ENCODE measurements at regions not wholly inside any gene's neighbourhood (a gene's known extent, or its start where the extent isn't known, plus 50 kb on each side); places are given as distances from the start of the nearest gene placed in this dataset.
"Not testable (repeated sequence)": the region's sequence is repeated elsewhere in the genome, so short reads cannot be mapped to it uniquely, and the experiment has no call there.

DNA sequence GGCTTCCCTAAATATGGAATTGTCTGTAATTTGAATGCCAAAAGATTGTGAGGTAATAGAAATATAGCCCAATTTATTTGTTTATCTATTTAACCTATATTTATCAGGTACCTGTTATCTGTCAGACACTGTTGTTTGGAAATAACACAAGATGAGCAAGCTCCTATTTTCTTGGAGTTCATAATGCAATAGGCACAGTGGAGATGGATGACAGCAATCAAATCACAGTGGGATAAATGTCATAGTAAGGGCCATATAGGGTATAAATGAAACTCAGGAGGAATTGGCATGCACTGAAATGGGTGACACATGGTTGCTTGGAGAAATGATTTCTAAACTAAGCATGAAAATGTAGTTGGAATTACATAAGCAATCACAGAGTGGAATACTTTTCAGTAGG, 761.8 kb upstream of the MBL2 start:
- DNase-seq (ENCODE audit: low read depth): no peak

DNA sequence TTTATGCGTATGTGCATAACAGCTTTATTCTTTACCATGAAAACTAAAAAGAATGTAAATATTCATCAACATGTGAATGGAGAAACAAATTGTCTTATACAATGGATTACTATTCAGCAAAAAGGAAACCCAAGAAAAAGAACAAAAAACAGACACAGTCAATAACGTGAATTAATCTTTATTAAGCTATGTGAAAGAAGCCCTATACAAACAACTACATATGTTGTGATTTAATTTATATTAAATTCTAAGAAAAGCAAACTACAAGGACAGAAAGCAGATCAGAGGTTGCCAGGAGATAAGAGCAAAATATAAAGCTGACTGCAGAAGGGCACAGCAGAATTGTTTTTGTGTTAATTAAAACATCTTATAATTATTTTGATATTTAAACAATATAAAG, 756.4 kb upstream of the MBL2 start:
- DNase-seq (ENCODE audit: low read depth): no peak

DNA sequence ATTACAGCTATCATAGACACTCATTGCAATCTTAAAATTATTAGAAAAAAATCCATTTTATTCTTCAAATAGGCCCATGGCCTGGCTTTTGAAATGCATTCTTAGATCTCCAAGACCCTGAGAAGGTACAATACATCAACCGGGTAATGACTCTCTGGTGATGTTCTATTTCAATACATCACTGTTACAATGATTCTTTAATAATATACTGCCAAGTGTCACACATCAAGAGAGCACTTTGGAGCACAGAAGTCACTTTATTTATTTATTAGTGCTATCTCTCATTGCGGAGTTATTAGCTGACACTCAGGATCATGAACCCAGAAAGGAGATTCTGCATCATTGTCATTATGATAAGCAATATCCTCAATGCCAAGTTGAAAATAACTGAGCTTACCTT, 748.5 kb upstream of the MBL2 start:
- DNase-seq (ENCODE audit: low read depth): no peak

DNA sequence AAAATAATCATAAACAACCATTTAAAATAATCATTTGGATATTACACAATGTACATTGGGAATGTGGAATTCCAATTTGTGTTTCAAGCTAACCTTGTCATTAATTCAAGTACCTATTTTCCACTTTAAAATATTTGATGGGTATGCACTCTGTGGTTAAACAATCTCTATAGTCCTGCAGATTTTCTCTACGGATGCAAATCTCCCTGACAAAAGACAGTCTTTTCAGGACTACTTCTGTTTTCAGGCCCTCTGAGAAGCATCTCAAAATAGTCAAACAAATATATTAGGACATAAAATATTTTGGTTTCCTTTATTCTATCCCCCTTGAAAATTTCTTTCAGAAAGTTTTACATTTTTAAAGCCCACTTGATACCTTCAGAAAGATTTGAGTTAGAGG, 735.6 kb upstream of the MBL2 start:
- no peak for DNase-seq (ENCODE audit: low read depth)

DNA sequence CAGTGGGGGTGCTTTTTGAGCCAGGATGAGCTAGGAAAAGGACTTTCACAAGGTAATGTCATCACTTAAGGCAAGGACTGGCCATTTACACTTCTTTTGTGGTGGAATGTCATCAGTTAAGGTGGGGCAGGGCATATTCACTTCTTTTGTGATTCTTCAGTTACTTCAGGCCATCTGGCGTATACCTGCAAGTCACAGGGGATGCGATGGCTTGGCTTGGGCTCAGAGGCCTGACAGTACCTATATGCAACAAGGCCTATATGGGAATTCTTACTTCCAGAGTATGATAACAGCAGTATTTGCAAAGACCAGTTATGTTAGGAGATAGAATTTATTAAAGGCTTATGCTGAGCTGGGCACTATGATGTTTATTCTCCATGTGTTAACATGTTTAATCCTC, 731.9 kb upstream of the MBL2 start:
- DNase-seq (ENCODE audit: low read depth): not testable (repeated sequence)

DNA sequence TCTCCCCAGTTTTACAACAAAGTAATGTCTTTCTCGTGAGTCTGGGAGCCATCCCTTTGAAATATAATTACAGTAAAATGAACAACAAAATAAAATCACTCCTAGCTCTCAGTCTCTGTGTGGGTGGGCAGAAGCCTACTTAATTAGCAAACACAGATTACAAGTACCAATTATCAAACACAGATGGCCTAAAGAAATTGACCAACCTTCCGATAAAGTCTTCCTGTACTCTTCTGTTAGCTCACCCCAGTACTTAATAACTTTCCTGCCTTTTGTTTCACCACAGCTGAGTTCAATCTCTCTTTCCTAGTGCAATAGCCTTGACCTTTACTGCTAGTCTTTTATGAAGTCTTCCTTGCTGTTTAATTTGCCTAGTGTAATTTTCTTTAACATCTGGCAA, 719.2 kb upstream of the MBL2 start:
- DNase-seq (ENCODE audit: low read depth): no peak

DNA sequence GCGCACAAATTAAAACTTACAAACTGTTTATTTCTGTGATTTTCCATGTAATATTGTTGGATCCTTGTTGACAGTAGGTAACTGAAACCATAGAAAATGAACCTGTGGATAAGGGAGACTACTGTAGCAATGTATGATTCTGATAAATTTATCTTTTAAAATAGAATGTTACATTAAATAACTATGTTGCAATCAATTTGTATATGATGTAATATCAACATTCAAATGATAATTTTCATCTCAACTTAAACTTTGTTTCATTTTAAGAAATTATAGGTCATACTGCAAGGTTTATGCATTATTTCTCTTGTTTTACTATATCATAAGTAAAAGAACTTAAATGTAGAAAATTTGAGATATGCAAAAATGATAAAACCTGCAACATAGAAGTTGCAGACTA, 718.0 kb upstream of the MBL2 start:
- no peak for DNase-seq (ENCODE audit: low read depth)

DNA sequence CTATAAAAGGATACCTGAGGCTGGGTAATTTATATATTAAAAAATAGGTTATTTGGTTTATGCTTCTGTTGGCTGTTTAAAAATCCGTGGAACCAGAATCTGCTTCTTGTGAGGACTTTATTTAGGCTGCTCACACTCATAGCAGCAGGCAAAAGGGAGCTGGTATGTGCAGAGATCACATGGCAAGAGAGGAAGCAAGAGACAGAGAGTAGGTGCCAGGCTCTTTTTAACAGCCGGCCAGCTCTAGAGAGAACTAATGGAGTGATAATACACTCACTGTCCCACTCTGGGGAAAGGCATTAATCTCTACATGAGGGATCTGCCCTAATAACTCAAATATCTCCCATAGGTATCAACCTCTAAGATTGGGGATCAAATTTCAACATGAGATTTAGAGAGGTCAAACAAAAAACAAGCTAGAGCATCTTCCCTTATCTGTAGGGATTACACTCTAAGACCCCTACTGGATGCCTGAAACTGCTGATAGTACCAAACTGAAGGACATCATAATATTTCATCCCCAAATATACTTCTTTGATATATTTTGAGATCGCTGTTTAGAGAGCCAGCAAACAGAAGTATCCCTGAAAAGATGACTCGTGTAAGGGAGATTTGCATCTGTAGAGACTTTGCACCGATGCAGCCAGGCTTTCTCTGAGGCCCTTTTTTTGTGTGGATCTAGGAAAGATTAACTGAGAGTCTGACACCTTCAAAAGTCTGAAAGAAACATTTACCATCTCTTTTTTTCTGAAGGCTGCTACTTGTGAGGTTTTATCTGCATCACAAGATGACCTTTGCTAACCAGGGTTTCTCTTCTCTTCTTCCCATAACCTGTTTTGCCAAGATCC, 717.0 kb upstream of the MBL2 start:
- DNase-seq (ENCODE audit: low read depth): no peak

DNA sequence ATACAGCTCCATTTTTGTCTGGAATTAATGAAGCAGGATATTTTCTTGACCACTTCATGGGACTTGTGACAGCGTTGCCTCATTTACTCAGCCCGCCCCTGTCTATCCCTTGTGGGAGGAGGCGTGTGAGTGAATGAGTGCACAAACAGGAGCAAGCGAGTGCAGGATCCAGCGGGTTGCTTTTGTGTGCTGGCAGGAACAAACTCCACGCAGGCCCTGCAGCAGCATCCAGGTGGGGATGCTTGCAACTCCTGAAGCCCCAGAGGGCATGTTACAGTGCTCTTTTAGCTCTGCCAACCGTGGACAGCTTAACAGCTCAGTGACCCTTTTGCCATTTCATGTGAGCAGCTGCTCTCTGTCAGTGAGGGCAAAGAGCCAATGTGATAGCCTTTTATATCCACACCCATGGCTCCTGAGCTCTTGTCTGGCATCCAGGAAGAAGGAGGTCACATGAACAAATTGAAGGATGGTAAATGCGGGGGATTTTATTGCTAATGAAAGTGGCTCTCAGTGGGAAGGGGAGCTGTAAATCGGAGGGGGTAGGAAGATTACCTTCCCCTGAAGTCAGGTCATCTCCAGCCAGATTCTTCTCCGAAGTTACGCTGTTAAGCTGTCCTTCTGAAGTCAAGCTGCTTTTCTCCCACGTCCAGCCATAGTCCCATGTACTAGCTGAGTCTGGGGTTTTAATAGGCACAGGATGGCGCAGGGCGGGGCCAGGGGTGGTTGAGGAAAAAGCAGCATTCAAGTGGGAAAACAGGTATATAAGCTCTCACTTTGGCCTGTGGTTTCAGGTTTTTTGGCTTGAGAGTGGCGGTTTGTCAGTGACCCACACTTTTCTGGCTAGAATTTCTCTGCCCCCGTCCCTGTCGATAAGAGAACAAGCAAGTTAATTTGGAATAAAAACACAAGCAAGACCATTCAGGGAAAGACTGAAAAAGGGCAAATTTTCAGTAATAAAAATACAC, 714.7 kb upstream of the MBL2 start:
- no peak for DNase-seq (ENCODE audit: low read depth)

DNA sequence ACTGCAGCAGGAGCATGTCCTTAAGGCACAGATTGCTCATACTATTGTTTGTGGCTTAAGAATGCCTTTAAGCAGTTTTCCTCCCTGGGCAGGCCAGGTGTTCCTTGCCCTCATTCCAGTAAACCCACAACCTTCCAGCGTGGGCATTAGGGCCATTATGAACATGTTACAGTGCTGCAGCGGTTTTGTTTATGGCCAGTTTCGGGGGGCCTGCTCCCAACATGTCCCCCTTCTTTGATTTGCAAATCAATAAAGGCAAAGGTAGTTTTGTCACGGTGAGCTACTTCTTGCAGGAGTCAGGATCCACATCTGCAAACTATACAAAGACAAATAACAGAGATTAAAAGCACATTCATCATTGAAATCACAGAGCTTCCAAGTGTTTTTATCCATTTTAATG, 712.8 kb upstream of the MBL2 start:
- DNase-seq (ENCODE audit: low read depth): not testable (repeated sequence)

DNA sequence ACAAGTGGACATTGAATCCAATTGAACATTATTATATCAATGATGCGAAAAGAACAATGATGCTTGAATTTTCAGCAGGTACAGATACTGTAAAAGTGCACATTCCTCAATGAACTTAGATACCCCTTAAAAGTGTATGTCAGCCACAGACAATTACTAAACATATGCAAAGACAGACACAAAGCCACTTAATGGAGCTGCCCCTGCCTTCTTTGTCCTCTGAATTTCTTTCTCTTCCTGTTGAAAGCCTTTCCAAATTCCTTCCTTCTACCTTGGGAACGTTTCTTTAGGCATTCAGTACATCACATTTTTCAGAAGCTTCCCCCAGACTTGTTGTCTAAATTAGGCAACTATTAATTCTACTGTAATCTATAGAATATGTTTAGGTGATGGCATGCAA, 706.8 kb upstream of the MBL2 start:
- DNase-seq (ENCODE audit: low read depth): no peak

DNA sequence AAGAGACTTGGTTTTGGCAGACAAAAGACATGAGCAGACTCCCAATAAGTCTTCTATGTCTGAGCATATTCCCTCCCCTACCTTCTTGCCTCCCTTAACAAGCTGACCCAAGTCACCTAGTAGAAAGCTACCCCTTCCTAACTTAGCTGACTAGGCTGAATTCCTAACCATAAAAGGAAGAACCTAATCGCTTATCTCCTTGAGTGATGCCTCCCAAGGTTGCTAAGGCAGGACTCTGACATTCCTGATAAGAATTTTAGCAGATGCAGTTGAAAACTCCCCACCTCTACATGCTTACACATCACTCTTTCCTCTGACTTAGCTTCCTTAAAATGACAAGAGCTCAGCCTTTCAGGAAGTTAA, 704.7 kb upstream of the MBL2 start:
- DNase-seq (ENCODE audit: low read depth): no peak

DNA sequence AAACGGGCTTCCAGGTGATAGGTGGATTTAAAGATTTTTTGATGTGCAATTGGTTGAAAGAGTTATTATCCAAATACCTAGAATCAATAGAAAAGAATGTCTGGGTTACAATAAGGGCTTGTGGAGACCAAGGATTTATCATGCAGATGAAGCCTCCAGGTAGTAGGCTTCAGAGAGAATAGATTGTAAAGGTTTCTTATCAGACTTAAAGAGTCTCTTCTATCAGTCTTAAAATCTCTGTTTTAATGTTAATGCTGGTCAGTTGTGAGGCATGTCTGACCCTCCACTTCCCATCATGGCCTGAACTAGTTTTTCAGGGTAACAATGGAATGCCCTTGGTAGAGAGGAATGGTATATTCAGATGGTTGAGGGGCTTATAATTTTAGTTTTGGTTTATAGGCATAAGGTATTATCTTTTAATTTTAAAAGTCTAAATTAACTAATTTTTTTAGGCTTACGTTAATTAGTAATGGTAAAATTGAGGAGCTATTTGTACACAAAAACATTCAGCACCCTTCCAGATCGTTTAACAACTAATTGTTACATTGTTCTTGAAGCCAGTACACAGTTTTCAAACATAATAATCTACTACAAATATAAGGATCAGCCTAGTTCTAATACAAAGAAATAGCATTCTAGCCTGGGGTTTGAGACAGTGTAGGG, 704.2 kb upstream of the MBL2 start:
- DNase-seq (ENCODE audit: low read depth): no peak

DNA sequence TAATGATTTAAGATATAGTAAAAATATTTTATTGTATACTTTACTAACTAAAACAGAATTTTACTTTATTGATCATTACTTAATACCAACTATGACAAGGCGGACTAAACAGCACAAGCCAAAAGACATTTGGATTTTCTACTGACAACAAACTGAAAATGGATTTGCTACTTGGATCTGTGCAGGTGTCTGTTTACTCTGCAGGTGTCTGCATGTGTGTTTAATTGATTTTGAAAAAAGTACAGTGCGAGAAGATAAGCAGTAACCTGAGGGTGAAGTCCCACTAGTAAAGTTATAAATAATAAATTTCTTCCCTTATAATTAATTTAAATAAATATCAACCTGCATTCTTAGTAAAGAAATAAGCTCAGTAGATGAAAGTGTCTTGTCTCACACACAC, 696.8 kb upstream of the MBL2 start:
- DNase-seq (ENCODE audit: low read depth): no peak

DNA sequence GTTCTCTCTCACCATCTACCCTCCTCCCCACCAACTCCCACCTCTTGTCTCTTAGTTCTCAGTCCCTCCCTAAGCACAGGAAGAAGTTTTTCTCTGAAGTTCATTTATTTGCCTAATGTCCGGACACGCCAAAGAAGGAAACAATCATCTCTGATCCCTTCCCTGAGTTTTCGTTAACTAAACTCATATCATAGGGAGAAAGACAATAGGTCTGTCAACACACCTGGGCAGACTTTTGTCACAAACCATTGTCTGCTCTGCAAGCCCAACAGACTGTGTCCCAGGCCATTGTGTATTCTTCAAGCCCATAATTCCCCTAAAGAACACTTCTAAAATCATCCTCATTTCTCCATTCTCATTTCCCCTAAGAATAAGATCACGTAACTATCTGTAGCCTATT, 691.0 kb upstream of the MBL2 start:
- no peak for DNase-seq (ENCODE audit: low read depth)

DNA sequence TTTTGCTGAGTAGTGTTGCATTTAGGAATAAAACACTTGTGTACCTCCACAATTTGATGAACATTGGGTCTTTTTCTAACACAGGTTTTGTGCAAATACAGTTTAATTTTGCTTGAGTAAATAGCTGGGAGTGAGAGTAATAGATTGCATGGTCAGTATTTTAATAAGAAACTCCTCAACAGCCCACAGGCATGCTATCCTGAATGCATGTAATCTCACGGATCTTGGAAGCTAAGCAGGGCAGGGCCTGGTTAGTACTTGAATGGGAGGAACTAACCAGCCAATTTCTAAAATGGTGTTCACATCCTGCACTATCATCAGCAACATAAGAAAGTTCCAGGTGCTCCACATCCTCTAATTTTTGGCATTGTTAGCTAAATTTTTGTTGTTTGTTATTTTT, 685.4 kb upstream of the MBL2 start:
- DNase-seq (ENCODE audit: low read depth): no peak

DNA sequence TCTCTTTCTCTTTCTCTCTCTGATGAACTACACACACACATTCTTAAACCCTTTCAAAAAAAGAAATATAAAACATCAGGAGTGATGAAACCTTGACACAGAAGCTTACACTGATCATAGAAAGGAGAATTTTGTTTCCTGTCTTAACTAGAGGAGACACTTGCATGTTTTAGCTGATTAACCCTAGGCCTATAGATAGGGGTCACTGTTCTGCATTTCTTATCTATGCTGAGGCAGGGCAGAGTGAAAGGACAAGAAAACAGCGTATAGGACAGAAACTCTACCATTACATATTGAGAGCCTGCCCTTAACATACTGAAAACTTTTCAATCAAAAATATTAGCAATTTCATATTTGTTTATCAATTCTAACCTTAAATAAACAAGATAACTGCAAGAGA, 680.6 kb upstream of the MBL2 start:
- no peak for DNase-seq (ENCODE audit: low read depth)

DNA sequence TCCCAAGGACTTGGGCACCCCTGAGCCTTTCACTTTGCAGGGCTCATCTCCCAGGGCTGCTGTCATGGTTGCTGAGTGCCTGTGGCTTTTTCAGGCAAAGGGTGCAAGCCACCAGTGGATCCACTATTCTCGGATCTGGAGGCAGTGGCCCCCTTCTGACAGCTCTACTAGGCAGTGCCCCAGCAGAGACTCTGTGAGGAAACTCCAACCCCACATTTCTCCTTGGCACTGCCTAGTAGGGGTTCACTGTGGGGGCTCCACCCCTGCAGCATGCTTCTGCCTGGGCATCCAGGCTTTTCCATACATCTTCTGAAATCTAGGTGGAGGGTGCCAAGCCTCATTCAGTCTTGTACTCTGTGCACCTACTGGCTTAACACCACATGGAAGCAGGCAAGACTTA, 675.0 kb upstream of the MBL2 start:
- DNase-seq (ENCODE audit: low read depth): no peak

DNA sequence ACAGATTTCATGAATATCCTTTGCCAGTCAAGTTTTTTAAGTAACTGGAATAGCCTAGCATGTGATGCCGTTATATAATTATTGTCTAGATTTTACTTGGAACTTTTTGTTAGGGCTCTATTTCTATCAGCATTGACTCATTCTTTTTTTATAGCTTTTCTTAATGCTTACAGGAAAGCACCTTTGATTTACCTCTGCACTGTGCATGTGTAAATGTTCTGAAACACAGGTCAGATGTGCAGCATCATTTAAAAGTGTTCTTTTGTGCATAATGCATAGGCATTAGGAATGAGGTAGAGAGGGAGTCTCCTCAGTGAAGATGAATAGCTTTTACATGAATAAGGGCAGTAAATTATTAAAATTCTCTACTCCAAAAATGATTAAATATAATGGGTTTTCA, 669.3 kb upstream of the MBL2 start:
- no peak for DNase-seq (ENCODE audit: low read depth)

DNA sequence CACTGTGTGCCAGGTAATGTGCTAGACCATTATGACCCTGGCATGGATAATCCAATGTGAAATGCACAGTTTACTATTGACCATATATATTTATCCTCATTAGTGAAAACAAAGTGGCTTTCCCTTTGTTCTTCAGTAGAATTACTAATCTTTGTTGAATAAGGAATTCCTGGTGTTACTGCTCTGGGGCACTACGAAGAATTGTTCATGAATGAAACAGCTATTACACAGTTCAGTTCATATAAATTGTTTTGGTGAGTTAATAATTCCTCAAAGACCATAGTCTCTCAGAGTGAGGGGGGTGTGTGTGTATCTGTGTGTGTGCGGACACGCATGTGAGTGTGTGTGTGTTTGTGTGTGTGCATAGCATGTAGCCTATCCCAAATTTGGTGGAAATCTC, 668.0 kb upstream of the MBL2 start:
- DNase-seq (ENCODE audit: low read depth): no peak

DNA sequence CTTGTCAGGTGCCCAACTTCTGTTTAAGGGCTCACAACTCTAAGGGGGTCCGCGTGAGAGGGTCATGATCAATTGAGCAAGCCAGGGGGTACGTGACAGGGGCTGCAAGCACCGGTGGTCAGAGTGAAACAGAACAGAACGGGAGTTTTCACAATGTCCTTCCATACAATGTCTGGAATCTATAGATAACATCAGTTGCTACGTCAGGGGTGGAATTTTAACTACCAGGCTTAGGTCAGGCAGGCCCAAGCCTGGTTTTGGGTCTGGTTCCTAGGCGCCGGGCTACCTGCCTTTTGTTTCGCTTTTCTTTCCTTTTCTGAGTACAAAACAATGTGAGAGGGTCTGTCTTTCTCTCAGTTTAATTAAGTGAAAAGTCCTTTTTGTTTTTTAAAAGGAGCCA, 666.5 kb upstream of the MBL2 start:
- DNase-seq (ENCODE audit: low read depth): not testable (repeated sequence)

DNA sequence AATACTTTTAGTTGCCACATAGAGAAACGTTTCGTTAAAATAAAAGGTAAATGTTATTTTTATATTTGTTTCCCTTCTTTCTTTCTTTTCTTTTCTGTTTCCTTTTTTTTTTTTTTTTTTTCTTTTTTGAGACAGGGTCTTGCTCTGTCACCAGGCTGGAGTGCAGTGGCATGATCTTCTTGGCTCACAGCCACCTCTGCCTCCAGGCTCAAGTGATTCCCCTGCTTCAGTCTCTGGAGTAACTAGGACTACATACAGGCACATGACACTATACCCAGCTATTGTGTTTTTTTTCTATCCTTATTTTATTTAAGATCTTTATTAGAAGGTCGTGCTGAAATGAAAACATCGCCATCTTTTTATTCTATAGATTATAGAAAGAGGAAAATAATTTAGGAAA, 661.8 kb upstream of the MBL2 start:
- no peak for DNase-seq (ENCODE audit: low read depth)

DNA sequence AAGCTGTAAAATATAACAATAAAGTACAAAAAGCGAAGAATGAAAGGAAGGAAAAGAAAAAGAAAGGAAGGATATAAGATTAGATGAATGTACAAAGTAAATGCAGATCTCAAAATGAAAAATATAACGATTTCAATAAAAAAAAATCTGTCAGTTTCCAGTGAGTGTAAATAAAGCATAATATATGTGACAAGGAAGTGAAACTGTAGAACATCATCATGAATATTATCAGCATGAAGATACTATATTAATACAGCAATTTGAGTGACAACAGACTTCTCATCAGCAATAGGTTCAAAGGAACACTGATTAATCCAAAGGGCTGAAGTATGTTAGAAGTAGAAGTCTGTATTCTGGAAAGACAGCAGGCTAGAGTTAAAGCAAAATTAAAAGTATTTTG, 659.5 kb upstream of the MBL2 start:
- no peak for DNase-seq (ENCODE audit: low read depth)
